ENCODE measurements at regions not wholly inside any gene's neighbourhood (a gene's known extent, or its start where the extent isn't known, plus 50 kb on each side); places are given as distances from the start of the nearest gene placed in this dataset.

DNA sequence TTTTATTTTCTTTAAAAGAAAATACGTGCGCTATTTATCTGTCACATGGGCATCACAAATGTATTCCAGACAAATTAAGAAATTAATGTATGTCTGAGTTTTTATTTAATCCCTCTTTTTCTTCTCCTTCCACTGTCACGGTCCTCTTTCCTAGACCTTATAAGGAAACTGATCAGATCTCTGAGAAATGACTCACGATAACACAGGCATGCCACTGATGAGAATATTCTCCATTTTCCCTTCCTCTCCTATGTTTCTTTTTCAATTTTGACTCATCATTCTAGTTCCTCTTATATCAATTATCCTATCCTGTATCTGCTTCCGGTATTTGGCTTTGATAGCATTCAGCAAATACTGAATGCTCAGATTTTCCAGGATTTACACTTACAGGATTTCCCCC lies 121.8 kb downstream of the DSC3 start:
- no peak for ATAC-seq
- 69 to 71% methylated on average over 5 of the region's 5 CpGs for WGBS, 2 donors

GRCh38 chr18:30920351-30920750 lies 122.2 kb downstream of the DSC3 start:
- TF ChIP-seq CTCF (IDR thresholded peaks at IDR 0.05) (no peak), POLR2A (IDR thresholded peaks at IDR 0.05) (no peak)
- H3K27me3 ChIP-seq, result no peaks in the 10 kb centered on the region
- WGBS, 2 donors, result 66% methylated on average over 3 of the region's 3 CpGs
- no peaks in the 10 kb centered on the region for H3K9me3 ChIP-seq
- ATAC-seq, result no peak
- intact Hi-C loops (cut with DNase I), result no loop called here
- no peaks in the 10 kb centered on the region for H3K36me3 ChIP-seq (replicated peaks in 1 of 2; ENCODE audit: insufficient read depth in 1 of 2, low read depth in 2 of 2)
- no peak for DNase-seq
- no peak overlapping the region for H3K4me3 ChIP-seq
- H3K4me1 ChIP-seq, result peaks cover 4% of the 10 kb centered on the region
- H3K27ac ChIP-seq, result no peak overlapping the region

More for the DNA sequence above, 121.8 kb downstream of the DSC3 start:
- TF ChIP-seq POLR2A (IDR thresholded peaks at IDR 0.05) (no peak), CTCF (IDR thresholded peaks at IDR 0.05) (no peak)
- no peak overlapping the region for H3K4me3 ChIP-seq
- DNase-seq, result no peak
- no peaks in the 10 kb centered on the region for H3K9me3 ChIP-seq
- H3K36me3 ChIP-seq (replicated peaks in 1 of 2; ENCODE audit: insufficient read depth in 1 of 2, low read depth in 2 of 2), result no peaks in the 10 kb centered on the region
- H3K27me3 ChIP-seq, result no peaks in the 10 kb centered on the region
- intact Hi-C loops (cut with DNase I), result no loop called here
- H3K27ac ChIP-seq, result no peak overlapping the region
- H3K4me1 ChIP-seq, result peaks cover under 1% of the 10 kb centered on the region

DNA sequence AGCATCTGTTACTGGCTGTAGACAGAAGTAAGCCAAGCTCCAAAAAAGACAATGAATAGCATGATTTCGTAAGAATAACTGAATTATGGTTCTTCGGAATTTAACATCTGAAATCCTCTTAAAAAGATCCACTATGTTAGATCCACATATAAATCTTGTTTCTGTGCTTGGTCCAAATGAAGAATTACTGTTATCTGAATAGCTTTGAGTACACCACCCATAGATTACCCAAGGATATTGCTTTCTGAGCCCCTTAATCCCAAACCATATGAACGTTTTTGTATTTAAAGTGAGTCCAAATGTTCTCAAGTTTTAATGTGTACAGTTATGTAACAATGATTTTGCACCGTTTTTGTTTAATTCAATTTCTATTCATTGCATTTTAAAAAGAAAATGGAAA lies 124.9 kb downstream of the DSC3 start:
- intact Hi-C loops (cut with DNase I), result no loop called here
- Histone ChIP-seq H3K27ac (no peak overlapping the region), H3K27me3 (no peaks in the 10 kb centered on the region), H3K9me3 (no peaks in the 10 kb centered on the region), H3K36me3 (replicated peaks in 1 of 2; ENCODE audit: insufficient read depth in 1 of 2, low read depth in 2 of 2) (no peaks in the 10 kb centered on the region), H3K4me1 (peaks cover 10% of the 10 kb centered on the region), H3K4me3 (no peak overlapping the region)
- no peak for ATAC-seq
- TF ChIP-seq CTCF (IDR thresholded peaks at IDR 0.05) (no peak), POLR2A (IDR thresholded peaks at IDR 0.05) (no peak)
- 54 to 58% methylated on average over 4 of the region's 4 CpGs for WGBS, 2 donors
- DNase-seq, result no peak

DNA sequence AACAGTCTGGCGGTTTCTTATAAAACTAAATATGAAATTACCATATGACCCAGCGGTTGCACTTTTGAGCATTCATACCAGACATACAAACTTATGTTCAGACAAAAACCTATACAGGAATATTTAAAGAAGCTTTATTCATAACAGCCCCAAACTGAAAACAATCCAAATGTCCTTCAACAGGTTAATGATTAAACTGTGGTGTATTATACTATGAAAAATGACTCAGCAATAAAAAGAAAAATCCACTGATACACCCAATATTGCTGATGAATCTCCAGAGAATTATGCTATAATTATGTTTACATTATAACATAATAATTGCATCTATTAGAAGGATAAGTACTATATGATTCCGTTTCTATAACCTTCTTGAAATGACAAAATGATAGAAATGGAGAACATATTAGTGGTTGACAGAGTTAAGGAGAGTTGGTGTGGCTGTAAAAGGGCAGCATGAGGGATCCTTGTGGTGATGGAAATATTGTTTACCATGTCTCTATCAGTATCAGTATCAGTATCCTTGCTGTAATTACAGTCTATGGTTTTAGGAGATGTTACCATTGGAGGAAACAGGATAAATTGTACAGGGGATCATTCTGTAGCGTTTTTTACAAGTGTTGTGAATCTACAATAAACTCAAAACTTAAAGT lies 127.1 kb downstream of the DSC3 start:
- Histone ChIP-seq H3K4me3 (no peak overlapping the region), H3K36me3 (replicated peaks in 1 of 2; ENCODE audit: insufficient read depth in 1 of 2, low read depth in 2 of 2) (no peaks in the 10 kb centered on the region), H3K27ac (no peak overlapping the region), H3K9me3 (no peaks in the 10 kb centered on the region), H3K27me3 (no peaks in the 10 kb centered on the region), H3K4me1 (peaks cover 10% of the 10 kb centered on the region)
- intact Hi-C loops (cut with DNase I), result no loop called here
- peak; percentile 77 for ATAC-seq
- TF ChIP-seq CTCF (IDR thresholded peaks at IDR 0.05) (no peak), POLR2A (IDR thresholded peaks at IDR 0.05) (no peak)
- 58 to 63% methylated on average over 4 of the region's 4 CpGs for WGBS, 2 donors
- no peak for DNase-seq

- Histone ChIP-seq H3K4me3 (no peak overlapping the region), H3K27ac (no peak overlapping the region), H3K27me3 (no peaks in the 10 kb centered on the region), H3K4me1 (no peaks in the 10 kb centered on the region), H3K9me3 (no peaks in the 10 kb centered on the region), H3K36me3 (replicated peaks in 1 of 2; ENCODE audit: insufficient read depth in 1 of 2, low read depth in 2 of 2) (no peaks in the 10 kb centered on the region)
- intact Hi-C loops (cut with DNase I), result no loop called here
- no peak for ATAC-seq
- DNase-seq, result no peak
- WGBS, 2 donors, result 60 to 71% methylated on average over 1 of the region's 1 CpG
- TF ChIP-seq POLR2A (IDR thresholded peaks at IDR 0.05) (no peak), CTCF (IDR thresholded peaks at IDR 0.05) (no peak)
Observed at GRCh38 chr18:30908381-30908780, 134.2 kb downstream of the DSC3 start.

Data from body of pancreas (tissue), 4 donors.